ENCODE measurements at regions not wholly inside any gene's neighbourhood (a gene's known extent, or its start where the extent isn't known, plus 50 kb on each side); places are given as distances from the start of the nearest gene placed in this dataset.

DNA sequence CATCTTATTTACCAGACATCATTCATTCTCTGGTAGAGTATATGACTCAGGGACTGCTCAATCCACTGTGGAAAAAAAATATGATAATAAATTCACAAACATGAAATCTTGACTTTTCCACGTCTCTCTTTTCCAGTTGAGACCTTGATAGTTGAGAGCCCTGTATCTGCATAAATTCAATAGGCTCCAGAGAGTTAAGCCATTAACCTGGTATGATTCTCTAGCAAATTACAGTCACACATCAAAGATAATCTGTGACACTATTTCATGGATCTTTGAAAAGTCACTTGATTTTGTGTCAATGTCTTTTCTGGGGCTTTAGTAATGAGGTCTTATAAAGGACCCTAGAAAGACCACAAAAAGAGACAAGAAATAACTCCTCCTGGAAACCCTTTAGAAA is 154.2 kb upstream of the FOXG1 start:
- H3K36me3 ChIP-seq (ENCODE audit: insufficient read depth, low read length): no peaks in the 10 kb centered on the region
- Mint-ChIP-seq H3K9me3 (ENCODE audit: unreplicated experiment) (peaks cover 2% of the 10 kb centered on the region), H3K4me3 (ENCODE audit: unreplicated experiment) (no peak overlapping the region), H3K36me3 (ENCODE audit: low read depth, unreplicated experiment) (no peaks in the 10 kb centered on the region), H3K4me1 (ENCODE audit: low read depth, unreplicated experiment) (no peaks in the 10 kb centered on the region), H3K27ac (ENCODE audit: unreplicated experiment) (no peak overlapping the region), H3K27me3 (ENCODE audit: low read depth, unreplicated experiment) (no peaks in the 10 kb centered on the region)
- H3K79me2 ChIP-seq (ENCODE audit: insufficient read depth, low read length): no peaks in the 10 kb centered on the region
- no peak overlapping the region for H3K9ac ChIP-seq (ENCODE audit: low read length)
- H3K27me3 ChIP-seq (ENCODE audit: insufficient read depth, low read length): no peaks in the 10 kb centered on the region
- no peak overlapping the region for H2AFZ ChIP-seq (ENCODE audit: low read depth, low read length)
- no peak for TF ChIP-seq EZH2 (IDR thresholded peaks at IDR 0.05; ENCODE audit: insufficient read depth, low read length)
- TF ChIP-seq, protein P1, sequence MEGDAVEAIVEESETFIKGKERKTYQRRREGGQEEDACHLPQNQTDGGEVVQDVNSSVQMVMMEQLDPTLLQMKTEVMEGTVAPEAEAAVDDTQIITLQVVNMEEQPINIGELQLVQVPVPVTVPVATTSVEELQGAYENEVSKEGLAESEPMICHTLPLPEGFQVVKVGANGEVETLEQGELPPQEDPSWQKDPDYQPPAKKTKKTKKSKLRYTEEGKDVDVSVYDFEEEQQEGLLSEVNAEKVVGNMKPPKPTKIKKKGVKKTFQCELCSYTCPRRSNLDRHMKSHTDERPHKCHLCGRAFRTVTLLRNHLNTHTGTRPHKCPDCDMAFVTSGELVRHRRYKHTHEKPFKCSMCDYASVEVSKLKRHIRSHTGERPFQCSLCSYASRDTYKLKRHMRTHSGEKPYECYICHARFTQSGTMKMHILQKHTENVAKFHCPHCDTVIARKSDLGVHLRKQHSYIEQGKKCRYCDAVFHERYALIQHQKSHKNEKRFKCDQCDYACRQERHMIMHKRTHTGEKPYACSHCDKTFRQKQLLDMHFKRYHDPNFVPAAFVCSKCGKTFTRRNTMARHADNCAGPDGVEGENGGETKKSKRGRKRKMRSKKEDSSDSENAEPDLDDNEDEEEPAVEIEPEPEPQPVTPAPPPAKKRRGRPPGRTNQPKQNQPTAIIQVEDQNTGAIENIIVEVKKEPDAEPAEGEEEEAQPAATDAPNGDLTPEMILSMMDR (IDR thresholded peaks at IDR 0.05; ENCODE audit: insufficient read depth, low read depth, low read length): no peak
- H3K4me3 ChIP-seq (ENCODE audit: insufficient read depth, low read depth, low read length): no peak overlapping the region
- H3K4me1 ChIP-seq (ENCODE audit: insufficient read depth, low read length): peaks cover 8% of the 10 kb centered on the region
- FAIRE-seq (no peak), DNase-seq (ENCODE audit: low read depth) (no peak)
- no peak overlapping the region for H3K27ac ChIP-seq (ENCODE audit: low read depth, low read length)
- no peaks in the 10 kb centered on the region for H4K20me1 ChIP-seq (ENCODE audit: insufficient read depth, low read length)
- H3K9me3 ChIP-seq (ENCODE audit: insufficient read depth, low read depth, low read length): no peaks in the 10 kb centered on the region
- no peak overlapping the region for H3K4me2 ChIP-seq (ENCODE audit: low read length)

DNA sequence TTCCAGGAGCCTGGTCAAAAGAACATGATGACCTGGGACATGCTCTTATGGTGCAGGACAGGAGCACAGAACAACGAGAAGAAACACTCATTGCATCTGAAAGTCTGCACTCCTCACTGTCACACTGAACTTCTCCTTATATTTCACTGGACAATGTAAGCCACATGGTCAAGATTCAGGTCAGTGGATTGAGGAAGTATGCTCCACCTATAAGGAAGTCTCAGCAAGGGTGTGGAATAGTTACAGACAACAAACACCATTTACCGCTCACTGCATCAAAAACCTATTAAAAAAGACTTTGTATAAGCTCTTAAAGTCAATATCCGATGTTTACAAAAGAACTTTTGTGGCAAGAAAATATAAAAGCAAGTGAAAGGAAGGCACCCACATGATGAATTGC is 153.1 kb upstream of the FOXG1 start:
- Mint-ChIP-seq H3K27ac (ENCODE audit: unreplicated experiment) (no peak overlapping the region), H3K9me3 (ENCODE audit: unreplicated experiment) (peaks cover 2% of the 10 kb centered on the region), H3K36me3 (ENCODE audit: low read depth, unreplicated experiment) (no peaks in the 10 kb centered on the region), H3K27me3 (ENCODE audit: low read depth, unreplicated experiment) (no peaks in the 10 kb centered on the region), H3K4me1 (ENCODE audit: low read depth, unreplicated experiment) (no peaks in the 10 kb centered on the region), H3K4me3 (ENCODE audit: unreplicated experiment) (no peak overlapping the region)
- no peak for DNase-seq (ENCODE audit: low read depth)
- no peak overlapping the region for H3K9ac ChIP-seq (ENCODE audit: low read length)
- no peak overlapping the region for H3K27ac ChIP-seq (ENCODE audit: low read depth, low read length)
- no peak for FAIRE-seq
- peaks cover 6% of the 10 kb centered on the region for H3K4me1 ChIP-seq (ENCODE audit: insufficient read depth, low read length)
- no peak overlapping the region for H2AFZ ChIP-seq (ENCODE audit: low read depth, low read length)
- TF ChIP-seq, protein P1 (IDR thresholded peaks at IDR 0.05; ENCODE audit: insufficient read depth, low read depth, low read length): no peak
- TF ChIP-seq EZH2 (IDR thresholded peaks at IDR 0.05; ENCODE audit: insufficient read depth, low read length): no peak
- no peaks in the 10 kb centered on the region for H3K36me3 ChIP-seq (ENCODE audit: insufficient read depth, low read length)
- no peak overlapping the region for H3K4me3 ChIP-seq (ENCODE audit: insufficient read depth, low read depth, low read length)
- H3K9me3 ChIP-seq (ENCODE audit: insufficient read depth, low read depth, low read length): no peaks in the 10 kb centered on the region
- no peak overlapping the region for H3K4me2 ChIP-seq (ENCODE audit: low read length)
- H4K20me1 ChIP-seq (ENCODE audit: insufficient read depth, low read length): no peaks in the 10 kb centered on the region
- no peaks in the 10 kb centered on the region for H3K79me2 ChIP-seq (ENCODE audit: insufficient read depth, low read length)
- no peaks in the 10 kb centered on the region for H3K27me3 ChIP-seq (ENCODE audit: insufficient read depth, low read length)

DNA sequence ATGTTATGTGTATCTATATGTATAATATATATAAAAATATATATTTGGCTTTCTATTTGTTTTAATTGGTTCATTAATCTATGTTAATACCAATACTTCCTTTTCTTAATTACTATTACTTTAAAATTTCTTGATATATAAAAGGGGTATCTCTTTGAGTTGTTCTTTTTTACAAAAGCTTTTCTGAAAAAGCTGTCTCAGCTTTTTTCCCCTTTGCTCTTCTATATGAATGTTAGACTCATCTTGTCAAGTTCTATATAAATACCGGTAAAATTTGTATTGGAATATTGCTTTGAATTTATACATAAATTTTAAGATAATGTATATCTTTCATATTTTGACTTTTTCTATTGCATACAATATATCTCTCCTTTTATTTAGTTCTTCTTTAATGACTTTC is 139.8 kb upstream of the FOXG1 start:
- DNase-seq (ENCODE audit: low read depth): no peak
- Histone ChIP-seq H3K79me2 (ENCODE audit: insufficient read depth, low read length) (no peaks in the 10 kb centered on the region), H3K4me2 (ENCODE audit: low read length) (no peak overlapping the region), H3K4me1 (ENCODE audit: insufficient read depth, low read length) (no peaks in the 10 kb centered on the region), H2AFZ (ENCODE audit: low read depth, low read length) (no peak overlapping the region), H3K9ac (ENCODE audit: low read length) (no peak overlapping the region), H3K9me3 (ENCODE audit: insufficient read depth, low read depth, low read length) (no peaks in the 10 kb centered on the region), H4K20me1 (ENCODE audit: insufficient read depth, low read length) (no peaks in the 10 kb centered on the region), H3K27me3 (ENCODE audit: insufficient read depth, low read length) (no peaks in the 10 kb centered on the region), H3K36me3 (ENCODE audit: insufficient read depth, low read length) (no peaks in the 10 kb centered on the region), H3K27ac (ENCODE audit: low read depth, low read length) (no peak overlapping the region), H3K4me3 (ENCODE audit: insufficient read depth, low read depth, low read length) (no peak overlapping the region)
- TF ChIP-seq, protein P1 (IDR thresholded peaks at IDR 0.05; ENCODE audit: insufficient read depth, low read depth, low read length): no peak
- no peak for TF ChIP-seq EZH2 (IDR thresholded peaks at IDR 0.05; ENCODE audit: insufficient read depth, low read length)
- no peaks in the 10 kb centered on the region for H3K9me3 Mint-ChIP-seq (ENCODE audit: unreplicated experiment)
- no peak overlapping the region for H3K27ac Mint-ChIP-seq (ENCODE audit: unreplicated experiment)
- H3K27me3 Mint-ChIP-seq (ENCODE audit: low read depth, unreplicated experiment): no peaks in the 10 kb centered on the region
- no peak for FAIRE-seq
- H3K4me1 Mint-ChIP-seq (ENCODE audit: low read depth, unreplicated experiment): no peaks in the 10 kb centered on the region
- no peaks in the 10 kb centered on the region for H3K36me3 Mint-ChIP-seq (ENCODE audit: low read depth, unreplicated experiment)
- no peak overlapping the region for H3K4me3 Mint-ChIP-seq (ENCODE audit: unreplicated experiment)
